ENCODE measurements at regions not wholly inside any gene's neighbourhood (a gene's known extent, or its start where the extent isn't known, plus 50 kb on each side); places are given as distances from the start of the nearest gene placed in this dataset.

GRCh38 chr4:185862340-185862739 lies 50.3 kb upstream of the SORBS2 start:
- no peak for DNase-seq (ENCODE audit: low read depth in 2 of 2)

GRCh38 chr4:185863946-185864345 lies 52.0 kb upstream of the SORBS2 start:
- DNase-seq (ENCODE audit: low read depth in 2 of 2): no peak

GRCh38 chr4:185865901-185866328 lies 53.9 kb upstream of the SORBS2 start:
- DNase-seq (ENCODE audit: low read depth in 2 of 2): peak in 1 of 2 donors; percentile 36

- no peak for DNase-seq (ENCODE audit: low read depth in 2 of 2)
These were observed 55.8 kb upstream of the SORBS2 start for GRCh38 chr4:185867770-185868169.

- no peak for DNase-seq (ENCODE audit: low read depth in 2 of 2)
These were observed 57.0 kb upstream of the SORBS2 start for GRCh38 chr4:185868983-185869382.

- DNase-seq (ENCODE audit: low read depth in 2 of 2): no peak
These were observed 57.4 kb upstream of the SORBS2 start for GRCh38 chr4:185869427-185869826.

GRCh38 chr4:185870366-185870765 lies 58.4 kb upstream of the SORBS2 start:
- DNase-seq (ENCODE audit: low read depth in 2 of 2): no peak

- DNase-seq (ENCODE audit: low read depth in 2 of 2): no peak
These were observed 60.9 kb upstream of the SORBS2 start for GRCh38 chr4:185872747-185873380.

- DNase-seq (ENCODE audit: low read depth in 2 of 2): peak; percentile 82 to 85
These were observed 62.7 kb upstream of the SORBS2 start for GRCh38 chr4:185874516-185875230.

GRCh38 chr4:185875316-185875907 lies 63.4 kb upstream of the SORBS2 start:
- DNase-seq (ENCODE audit: low read depth in 2 of 2): peak in 1 of 2 donors; percentile 3

- no peak for DNase-seq (ENCODE audit: low read depth in 2 of 2)
These were observed 66.6 kb upstream of the SORBS2 start for GRCh38 chr4:185878633-185879032.

GRCh38 chr4:185879666-185880312 lies 67.8 kb upstream of the SORBS2 start:
- DNase-seq (ENCODE audit: low read depth in 2 of 2): no peak

- DNase-seq (ENCODE audit: low read depth in 2 of 2): no peak
These were observed 68.6 kb upstream of the SORBS2 start for GRCh38 chr4:185880571-185880970.

- no peak for DNase-seq (ENCODE audit: low read depth in 2 of 2)
These were observed 69.4 kb upstream of the SORBS2 start for GRCh38 chr4:185881430-185881829.

GRCh38 chr4:185883591-185883990 lies 71.6 kb upstream of the SORBS2 start:
- no peak for DNase-seq (ENCODE audit: low read depth in 2 of 2)

GRCh38 chr4:185885075-185885474 lies 73.1 kb upstream of the SORBS2 start:
- no peak for DNase-seq (ENCODE audit: low read depth in 2 of 2)

- no peak for DNase-seq (ENCODE audit: low read depth in 2 of 2)
These were observed 73.6 kb upstream of the SORBS2 start for GRCh38 chr4:185885604-185886003.

- no peak for DNase-seq (ENCODE audit: low read depth in 2 of 2)
These were observed 75.0 kb upstream of the SORBS2 start for GRCh38 chr4:185886832-185887524.

- DNase-seq (ENCODE audit: low read depth in 2 of 2): no peak
These were observed 76.7 kb upstream of the SORBS2 start for GRCh38 chr4:185888676-185889075.

- DNase-seq (ENCODE audit: low read depth in 2 of 2): no peak
These were observed 77.6 kb upstream of the SORBS2 start for GRCh38 chr4:185889585-185889984.

- DNase-seq (ENCODE audit: low read depth in 2 of 2): no peak
These were observed 78.2 kb upstream of the SORBS2 start for GRCh38 chr4:185890196-185890595.

GRCh38 chr4:185892165-185892564 lies 80.2 kb upstream of the SORBS2 start:
- no peak for DNase-seq (ENCODE audit: low read depth in 2 of 2)

Measured in lung microvascular endothelial cell (primary cell).